ENCODE measurements at regions not wholly inside any gene's neighbourhood (a gene's known extent, or its start where the extent isn't known, plus 50 kb on each side); places are given as distances from the start of the nearest gene placed in this dataset.

DNA sequence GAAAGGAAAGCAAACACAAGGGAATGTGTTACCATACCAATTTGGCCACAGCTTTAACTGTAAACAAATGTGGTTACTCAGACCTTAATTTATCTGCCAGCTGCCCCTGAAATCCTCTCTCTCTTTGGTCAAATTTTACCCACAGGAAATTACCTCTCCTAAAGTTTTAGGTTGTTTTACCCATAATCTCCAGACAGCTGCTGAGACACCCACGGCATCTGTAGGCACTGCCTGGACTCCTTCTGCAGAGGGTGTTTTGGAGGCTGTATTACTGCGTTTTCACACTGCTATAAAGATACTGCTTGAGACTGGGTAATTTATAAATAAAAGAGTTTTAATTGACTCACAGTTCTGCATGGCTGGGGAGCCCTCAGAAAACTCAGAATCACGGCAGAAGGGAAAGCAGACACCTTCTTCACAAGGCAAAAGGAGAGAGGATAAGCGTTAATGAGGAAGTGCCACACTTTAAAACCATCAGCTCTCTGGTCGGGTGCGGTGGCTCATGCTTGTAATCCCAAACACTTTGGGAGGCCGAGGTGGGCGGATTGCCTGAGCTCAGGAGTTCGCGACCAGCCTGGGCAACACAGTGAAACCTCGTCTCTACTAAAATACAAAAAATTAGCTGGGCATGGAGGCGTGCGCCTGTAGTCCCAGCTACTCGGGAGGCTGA is 677.5 kb upstream of the FSHR start:
- TF ChIP-seq POLR2A (IDR thresholded peaks at IDR 0.05) (no peak), CTCF (IDR thresholded peaks at IDR 0.05) (no peak)
